GM12878 (cell line): ENCODE measurements at regions not wholly inside any gene's neighbourhood (a gene's known extent, or its start where the extent isn't known, plus 50 kb on each side); places are given as distances from the start of the nearest gene placed in this dataset.

ENCODE experiments used
- ATAC-seq: fragments of 200-7000 bp; cut with Tn5 transposase; 3 replicates; pipeline ENCODE4 v1.9.1; 2020; ENCODE audit warnings: mild to moderate bottlenecking, moderate library complexity
- BruUV-seq: library from RNA; stranded (reverse); fragments of 400-500 nt; replicated peaks from 2 replicates; lab custom pipeline; 2021; lab: Mats Ljungman, UMichigan
- CTCF ChIA-PET: fragments of 300-600 bp; sonication (Branson Sonifier 250); formaldehyde crosslinking; extraction: SDS; loops from one replicate; lab custom pipeline; 2021; ENCODE audit warnings: inconsistent platforms; lab: Yijun Ruan, JAX
- POLR2A ChIA-PET: fragments of 350-600 bp; formaldehyde crosslinking; extraction: SDS; loops from one replicate; lab custom pipeline; 2021; ENCODE audit warnings: inconsistent platforms; lab: Charles Lee
- RAD21 ChIA-PET: fragments of 300-600 bp; sonication (Branson Sonifier 250); formaldehyde crosslinking; loops from one replicate; lab custom pipeline; 2023; ENCODE audit warnings: antibody characterized with exemption; ENCODE audit not compliant: unreplicated experiment; lab: Charles Lee
- SMC1A ChIA-PET: fragments of 300-600 bp; sonication (Branson Sonifier 250); formaldehyde crosslinking; loops from one replicate; lab custom pipeline; 2023; ENCODE audit not compliant: unreplicated experiment, uncharacterized antibody; lab: Charles Lee
- DNase-seq: peaks from one replicate; pipeline ENCODE4 v3.0.0-alpha.2; 2011; ENCODE audit warnings: low read depth, low spot score
- FAIRE-seq: peaks from 3 replicates; lab custom pipeline; 2011; peaks lifted over from hg19 to GRCh38; lab: Jason Lieb, UNC
- H2AFZ ChIP-seq: 2 replicates; pipeline ENCODE4 v1.6.0; 2011; ENCODE audit warnings: low read depth, low read length, control low read depth; ENCODE audit not compliant: control insufficient read depth
- H3K27ac ChIP-seq: 2 replicates; pipeline ENCODE4 v1.5.1; 2011; ENCODE audit warnings: control low read depth; ENCODE audit not compliant: control insufficient read depth, insufficient read depth
- H3K27me3 ChIP-seq, 2 experiments: replicated peaks in 1 of 2; 2 replicates each; pipeline versions ENCODE4 v1.6.0 to v1.6.1; 2011; ENCODE audit warnings: low read length in 1 of 2; ENCODE audit not compliant: control insufficient read depth in 2 of 2, insufficient read depth in 2 of 2
- H3K36me3 ChIP-seq, 2 experiments: 2 replicates each; pipeline ENCODE4 v1.5.1; 2011; ENCODE audit warnings: low read length in 1 of 2; ENCODE audit not compliant: control insufficient read depth in 2 of 2, insufficient read depth in 2 of 2
- H3K4me1 ChIP-seq: 2 replicates; pipeline ENCODE4 v1.6.1; 2011; ENCODE audit warnings: mild to moderate bottlenecking, low read length, moderate library complexity, mixed read lengths; ENCODE audit not compliant: control insufficient read depth, insufficient read depth
- H3K4me2 ChIP-seq: 2 replicates; pipeline ENCODE4 v1.6.0; 2011; ENCODE audit warnings: control low read depth; ENCODE audit not compliant: control insufficient read depth, insufficient read depth
- H3K4me3 ChIP-seq: fragments of 200-600 bp; sonication (generic); 2 replicates; pipeline ENCODE4 v1.5.1; 2016
- H3K79me2 ChIP-seq: 2 replicates; pipeline ENCODE4 v1.6.0; 2011; ENCODE audit warnings: low read length; ENCODE audit not compliant: control insufficient read depth, insufficient read depth
- H3K9ac ChIP-seq: 2 replicates; pipeline ENCODE4 v1.8.0; 2011; ENCODE audit warnings: low read length, control low read depth, mixed read lengths; ENCODE audit not compliant: control insufficient read depth, insufficient read depth
- H3K9me3 ChIP-seq: replicated peaks from 3 replicates; pipeline ENCODE4 v1.5.1; 2011; ENCODE audit warnings: mild to moderate bottlenecking, low read length; ENCODE audit not compliant: control insufficient read depth, insufficient read depth
- H4K20me1 ChIP-seq: 2 replicates; pipeline ENCODE4 v1.6.0; 2011; ENCODE audit not compliant: control insufficient read depth, insufficient read depth
- CBX5 ChIP-seq: sonication (generic); IDR thresholded peaks from 2 replicates; pipeline ENCODE4 v1.6.1; 2016; ENCODE audit warnings: low read depth, moderate library complexity, mild to moderate bottlenecking, inconsistent platforms
- KDM1A ChIP-seq: fragments of 200-600 bp; sonication (generic); IDR thresholded peaks from 2 replicates; pipeline ENCODE4 v1.6.1; 2016; ENCODE audit warnings: borderline replicate concordance
- MEF2B ChIP-seq: fragments of 450-650 bp; IDR thresholded peaks from 2 replicates; pipeline ENCODE4 v1.6.1; 2018; ENCODE audit warnings: mild to moderate bottlenecking, moderate library complexity; ENCODE audit not compliant: partially characterized antibody, poor library complexity, severe bottlenecking
- MXI1 ChIP-seq: fragments of 150-350 bp; IDR thresholded peaks from 2 replicates; pipeline ENCODE4 v1.6.1; 2011; ENCODE audit warnings: low read depth, mild to moderate bottlenecking, inconsistent platforms, low read length, improper control_type of control experiment
- SIN3A ChIP-seq: IDR thresholded peaks from 2 replicates; pipeline ENCODE4 v1.6.1; 2012; ENCODE audit warnings: low read depth, low read length, improper control_type of control experiment
- SIX5 ChIP-seq: IDR thresholded peaks from 2 replicates; pipeline ENCODE4 v1.6.1; 2011; ENCODE audit warnings: mild to moderate bottlenecking, low read depth, low read length, moderate library complexity; ENCODE audit not compliant: severe bottlenecking
- SPI1 ChIP-seq: IDR thresholded peaks from 2 replicates; pipeline ENCODE4 v1.6.1; 2011; ENCODE audit warnings: low read depth, mild to moderate bottlenecking, low read length, moderate library complexity, borderline replicate concordance; ENCODE audit not compliant: insufficient read depth
- TAF1 ChIP-seq: IDR thresholded peaks from 2 replicates; pipeline ENCODE4 v1.6.1; 2011; ENCODE audit warnings: mild to moderate bottlenecking, low read depth, low read length, borderline replicate concordance
- YY1 ChIP-seq: IDR thresholded peaks from 2 replicates; pipeline ENCODE4 v1.6.1; 2011; ENCODE audit warnings: low read depth, mild to moderate bottlenecking, low read length
- ZNF622 ChIP-seq: fragments of 450-650 bp; IDR thresholded peaks from 2 replicates; pipeline ENCODE4 v1.6.1; 2017; ENCODE audit warnings: mild to moderate bottlenecking, inconsistent platforms
- WGBS: methylation state at CpG from one replicate; pipeline ENCODE4 v1.1.6; 2016; ENCODE audit warnings: low lambda C conversion rate; ENCODE audit not compliant: insufficient replicate concordance, insufficient coverage; ENCODE audit errors: missing lambda C conversion rate; 5-methylcytosine and 5-hydroxymethylcytosine counted together
- in situ Hi-C: fragments of 300-500 bp; cut with MboI; formaldehyde crosslinking; loops from 9 replicates; pipeline ENCODE4 v1.14.3; 2018; ENCODE audit warnings: mixed read lengths
- intact Hi-C: fragments of 100-400 bp; cut with micrococcal nuclease; formaldehyde crosslinking; loops from one replicate; pipeline ENCODE4 v1.14.2; 2022; ENCODE audit not compliant: unreplicated experiment
- TF ChIP-seq, protein P1 (sequence below): IDR thresholded peaks from 2 replicates; pipeline ENCODE4 v1.6.1; 2011; ENCODE audit warnings: borderline replicate concordance, low read depth, mild to moderate bottlenecking, moderate library complexity, mixed read lengths, low read length; ENCODE audit not compliant: insufficient read depth; ENCODE audit errors: extremely low read length
- TF ChIP-seq, protein P2 (sequence below): fragments of 450-650 bp; formaldehyde crosslinking; IDR thresholded peaks from 2 replicates; pipeline ENCODE4 v1.5.0; 2022; ENCODE audit warnings: mild to moderate bottlenecking, missing genetic modification characterization

DNA sequence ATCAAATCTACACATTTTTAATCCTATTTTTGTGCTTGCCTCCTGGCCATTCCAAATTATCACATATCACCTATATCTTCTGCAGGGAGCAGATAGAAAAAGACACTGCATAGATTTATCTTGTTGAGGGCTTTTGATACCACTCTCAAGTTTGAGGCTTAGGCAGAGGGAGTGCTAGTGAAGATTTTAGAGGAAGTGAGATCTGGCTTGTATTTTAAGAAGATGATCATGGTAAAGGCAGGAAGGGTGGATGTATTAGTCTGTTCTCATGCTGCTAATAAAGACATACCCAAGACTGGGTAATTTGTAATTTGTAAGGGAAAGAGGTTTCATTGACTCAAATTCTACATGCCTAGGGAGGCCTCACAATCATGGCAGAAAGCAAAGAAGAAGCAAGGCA is 220.9 kb upstream of the TUT7 start:
- intact Hi-C loops (no loop called here), in situ Hi-C loops (no loop called here)
- H3K27me3 ChIP-seq, result no peaks in the 10 kb centered on the region
- CTCF ChIA-PET, result no interaction called here
- no peak overlapping the region for H3K4me2 ChIP-seq
- DNase-seq (no peak), ATAC-seq (peak; percentile 17; the same call in 1 of the 3 replicates), FAIRE-seq (no peak)
- H3K9ac ChIP-seq, result no peak overlapping the region
- RAD21 ChIA-PET, result no interaction called here
- no peaks in the 10 kb centered on the region; the same call in 1 of the 2 replicates for H3K4me1 ChIP-seq
- no peak overlapping the region for H2AFZ ChIP-seq
- POLR2A ChIA-PET, result no interaction called here
- H3K27ac ChIP-seq, result no peak overlapping the region
- no TSS peak for BruUV-seq
- H3K79me2 ChIP-seq, result no peaks in the 10 kb centered on the region
- no peaks in the 10 kb centered on the region for H3K36me3 ChIP-seq
- H3K9me3 ChIP-seq, result no peaks in the 10 kb centered on the region; the same call in 2 of the 3 replicates
- TF ChIP-seq, protein P1, sequence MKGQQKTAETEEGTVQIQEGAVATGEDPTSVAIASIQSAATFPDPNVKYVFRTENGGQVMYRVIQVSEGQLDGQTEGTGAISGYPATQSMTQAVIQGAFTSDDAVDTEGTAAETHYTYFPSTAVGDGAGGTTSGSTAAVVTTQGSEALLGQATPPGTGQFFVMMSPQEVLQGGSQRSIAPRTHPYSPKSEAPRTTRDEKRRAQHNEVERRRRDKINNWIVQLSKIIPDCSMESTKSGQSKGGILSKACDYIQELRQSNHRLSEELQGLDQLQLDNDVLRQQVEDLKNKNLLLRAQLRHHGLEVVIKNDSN, result no peak
- peak; percentile 50; the same call in 1 of the 2 replicates for TF ChIP-seq SPI1
- H3K4me3 ChIP-seq, result no peak overlapping the region
- no peaks in the 10 kb centered on the region for H4K20me1 ChIP-seq
- SMC1A ChIA-PET, result no interaction called here

DNA sequence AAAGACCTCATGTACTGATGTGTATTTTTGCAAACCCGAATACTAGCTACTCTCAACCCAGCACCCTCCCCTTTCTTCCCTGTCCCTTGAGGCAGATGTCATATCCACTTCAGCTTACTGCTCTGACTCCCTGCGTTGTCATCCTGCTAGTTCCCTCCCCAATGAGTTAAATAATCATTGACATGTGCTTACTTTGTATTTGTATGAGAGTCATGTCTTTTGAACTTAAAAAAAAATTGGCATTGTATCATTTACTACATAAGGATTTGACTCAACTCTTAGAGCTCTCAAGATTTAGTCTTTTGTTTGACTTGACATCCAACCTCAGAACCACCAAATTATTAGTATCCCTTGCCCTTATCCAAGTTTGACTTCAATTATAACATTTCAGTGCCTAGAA is 219.7 kb upstream of the TUT7 start:
- intact Hi-C loops, result no loop called here
- CTCF ChIA-PET, result no interaction called here
- in situ Hi-C loops, result no loop called here
- H3K27me3 ChIP-seq, result no peaks in the 10 kb centered on the region
- no peak for DNase-seq
- H3K4me2 ChIP-seq, result no peak overlapping the region
- no peak overlapping the region for H3K4me3 ChIP-seq
- H2AFZ ChIP-seq, result no peak overlapping the region
- no peaks in the 10 kb centered on the region; the same call in 2 of the 3 replicates for H3K9me3 ChIP-seq
- FAIRE-seq, result no peak
- RAD21 ChIA-PET, result no interaction called here
- WGBS, result 40% methylated on average over 2 of the region's 2 CpGs
- H3K9ac ChIP-seq, result no peak overlapping the region
- SMC1A ChIA-PET, result no interaction called here
- H3K79me2 ChIP-seq, result no peaks in the 10 kb centered on the region
- no peak overlapping the region for H3K27ac ChIP-seq
- BruUV-seq, result no TSS peak
- no peaks in the 10 kb centered on the region for H4K20me1 ChIP-seq
- ATAC-seq, result no peak
- POLR2A ChIA-PET, result no interaction called here
- H3K36me3 ChIP-seq, result no peaks in the 10 kb centered on the region
- H3K4me1 ChIP-seq, result no peaks in the 10 kb centered on the region; the same call in 1 of the 2 replicates
- TF ChIP-seq MXI1, result no peak
- no peak for TF ChIP-seq TAF1
- no peak for TF ChIP-seq KDM1A
- TF ChIP-seq ZNF622, result no peak
- TF ChIP-seq MEF2B, result no peak
- no peak for TF ChIP-seq SIN3A
- TF ChIP-seq SIX5, result no peak
- TF ChIP-seq, protein P2, sequence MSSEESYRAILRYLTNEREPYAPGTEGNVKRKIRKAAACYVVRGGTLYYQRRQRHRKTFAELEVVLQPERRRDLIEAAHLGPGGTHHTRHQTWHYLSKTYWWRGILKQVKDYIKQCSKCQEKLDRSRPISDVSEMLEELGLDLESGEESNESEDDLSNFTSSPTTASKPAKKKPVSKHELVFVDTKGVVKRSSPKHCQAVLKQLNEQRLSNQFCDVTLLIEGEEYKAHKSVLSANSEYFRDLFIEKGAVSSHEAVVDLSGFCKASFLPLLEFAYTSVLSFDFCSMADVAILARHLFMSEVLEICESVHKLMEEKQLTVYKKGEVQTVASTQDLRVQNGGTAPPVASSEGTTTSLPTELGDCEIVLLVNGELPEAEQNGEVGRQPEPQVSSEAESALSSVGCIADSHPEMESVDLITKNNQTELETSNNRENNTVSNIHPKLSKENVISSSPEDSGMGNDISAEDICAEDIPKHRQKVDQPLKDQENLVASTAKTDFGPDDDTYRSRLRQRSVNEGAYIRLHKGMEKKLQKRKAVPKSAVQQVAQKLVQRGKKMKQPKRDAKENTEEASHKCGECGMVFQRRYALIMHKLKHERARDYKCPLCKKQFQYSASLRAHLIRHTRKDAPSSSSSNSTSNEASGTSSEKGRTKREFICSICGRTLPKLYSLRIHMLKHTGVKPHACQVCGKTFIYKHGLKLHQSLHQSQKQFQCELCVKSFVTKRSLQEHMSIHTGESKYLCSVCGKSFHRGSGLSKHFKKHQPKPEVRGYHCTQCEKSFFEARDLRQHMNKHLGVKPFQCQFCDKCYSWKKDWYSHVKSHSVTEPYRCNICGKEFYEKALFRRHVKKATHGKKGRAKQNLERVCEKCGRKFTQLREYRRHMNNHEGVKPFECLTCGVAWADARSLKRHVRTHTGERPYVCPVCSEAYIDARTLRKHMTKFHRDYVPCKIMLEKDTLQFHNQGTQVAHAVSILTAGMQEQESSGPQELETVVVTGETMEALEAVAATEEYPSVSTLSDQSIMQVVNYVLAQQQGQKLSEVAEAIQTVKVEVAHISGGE (CRISPR knock-in tag), result no peak
- no peak for TF ChIP-seq YY1
- TF ChIP-seq CBX5, result no peak
